GM12878 (cell line): ENCODE measurements at regions not wholly inside any gene's neighbourhood (a gene's known extent, or its start where the extent isn't known, plus 50 kb on each side); places are given as distances from the start of the nearest gene placed in this dataset.

Experiments used
- ATF3 ChIP-seq: IDR thresholded peaks from 2 replicates; pipeline ENCODE4 v1.6.1; 2011; ENCODE audit warnings: low read depth, mild to moderate bottlenecking, low read length, moderate library complexity, borderline replicate concordance; ENCODE audit errors: extremely low read depth
- BCL11A ChIP-seq: IDR thresholded peaks from 2 replicates; pipeline ENCODE4 v1.6.1; 2011; ENCODE audit warnings: low read depth, low read length
- CBFB ChIP-seq: IDR thresholded peaks from 2 replicates; pipeline ENCODE4 v1.6.1; 2016; ENCODE audit warnings: antibody characterized with exemption, low read depth
- CHD1 ChIP-seq: IDR thresholded peaks from 2 replicates; pipeline ENCODE4 v1.6.1; 2012; ENCODE audit warnings: low read depth, low read length, improper control_type of control experiment
- JUNB ChIP-seq: IDR thresholded peaks from 2 replicates; pipeline ENCODE4 v1.6.1; 2016; ENCODE audit warnings: antibody characterized with exemption, mild to moderate bottlenecking
- KAT2A ChIP-seq: conservative IDR thresholded peaks from 2 replicates; pipeline ENCODE4 v1.6.1; 2011; ENCODE audit warnings: low read depth, low read length; ENCODE audit not compliant: control insufficient read depth
- MEF2A ChIP-seq: IDR thresholded peaks from 2 replicates; pipeline ENCODE4 v1.6.1; 2011; ENCODE audit warnings: low read depth, mild to moderate bottlenecking, low read length, moderate library complexity; ENCODE audit not compliant: insufficient read depth
- MEF2B ChIP-seq: fragments of 450-650 bp; IDR thresholded peaks from 2 replicates; pipeline ENCODE4 v1.6.1; 2018; ENCODE audit warnings: mild to moderate bottlenecking, moderate library complexity; ENCODE audit not compliant: partially characterized antibody, poor library complexity, severe bottlenecking
- NFYA ChIP-seq: IDR thresholded peaks from 2 replicates; pipeline ENCODE4 v1.6.1; 2011; ENCODE audit warnings: low read depth, mild to moderate bottlenecking, low read length, improper control_type of control experiment, borderline replicate concordance
- NKRF ChIP-seq: fragments of 450-650 bp; conservative IDR thresholded peaks from 2 replicates; pipeline ENCODE4 v1.6.1; 2017; ENCODE audit warnings: mild to moderate bottlenecking, moderate library complexity
- PAX5 ChIP-seq: IDR thresholded peaks from 2 replicates; pipeline ENCODE4 v1.6.1; 2011; ENCODE audit warnings: low read depth, low read length, borderline replicate concordance
- PML ChIP-seq: IDR thresholded peaks from 2 replicates; pipeline ENCODE4 v1.6.1; 2012; ENCODE audit warnings: low read length, inconsistent platforms
- POLR2AphosphoS2 ChIP-seq: IDR thresholded peaks from 2 replicates; pipeline ENCODE4 v1.6.1; 2011; ENCODE audit warnings: low read depth, mild to moderate bottlenecking, low read length, improper control_type of control experiment, moderate library complexity
- RAD21 ChIP-seq: IDR thresholded peaks from 2 replicates; pipeline ENCODE4 v1.6.1; 2011; ENCODE audit warnings: mild to moderate bottlenecking, low read depth, low read length, moderate library complexity; ENCODE audit not compliant: insufficient read depth
- RB1 ChIP-seq: fragments of 450-650 bp; formaldehyde crosslinking; IDR thresholded peaks from 2 replicates; pipeline ENCODE4 v1.6.1; 2017; ENCODE audit warnings: mild to moderate bottlenecking, borderline replicate concordance
- RUNX3 ChIP-seq: IDR thresholded peaks from 2 replicates; pipeline ENCODE4 v1.6.1; 2012; ENCODE audit warnings: low read length, inconsistent platforms
- SMAD5 ChIP-seq: IDR thresholded peaks from 2 replicates; pipeline ENCODE4 v1.6.1; 2016; ENCODE audit warnings: antibody characterized with exemption, low read depth
- SMC3 ChIP-seq: IDR thresholded peaks from 2 replicates; pipeline ENCODE4 v1.6.1; 2011; ENCODE audit warnings: low read length, improper control_type of control experiment, borderline replicate concordance
- SPI1 ChIP-seq: IDR thresholded peaks from 2 replicates; pipeline ENCODE4 v1.6.1; 2011; ENCODE audit warnings: low read depth, mild to moderate bottlenecking, low read length, moderate library complexity, borderline replicate concordance; ENCODE audit not compliant: insufficient read depth
- ZBED1 ChIP-seq: IDR thresholded peaks from 2 replicates; pipeline ENCODE4 v1.6.1; 2016; ENCODE audit warnings: borderline replicate concordance
- ZNF24 ChIP-seq: fragments of 450-650 bp; IDR thresholded peaks from 2 replicates; pipeline ENCODE4 v1.6.1; 2017; ENCODE audit warnings: antibody characterized with exemption, mild to moderate bottlenecking
- ZNF274 ChIP-seq: IDR thresholded peaks from one replicate; pipeline ENCODE4 v1.8.0; 2011; ENCODE audit not compliant: insufficient read length, insufficient read depth
- ZNF384 ChIP-seq: IDR thresholded peaks from 2 replicates; pipeline ENCODE4 v1.6.1; 2012; ENCODE audit warnings: low read depth, mild to moderate bottlenecking, low read length, improper control_type of control experiment, borderline replicate concordance
- ZNF622 ChIP-seq: fragments of 450-650 bp; IDR thresholded peaks from 2 replicates; pipeline ENCODE4 v1.6.1; 2017; ENCODE audit warnings: mild to moderate bottlenecking, inconsistent platforms
- ZSCAN29 ChIP-seq: fragments of 450-650 bp; IDR thresholded peaks from 2 replicates; pipeline ENCODE4 v1.6.1; 2017; ENCODE audit warnings: mild to moderate bottlenecking, moderate library complexity
- TF ChIP-seq, protein P1 (sequence below): fragments of 450-650 bp; IDR thresholded peaks from 2 replicates; pipeline ENCODE4 v1.6.1; 2016; ENCODE audit warnings: mild to moderate bottlenecking
- TF ChIP-seq, protein P2 (sequence below): fragments of 450-650 bp; formaldehyde crosslinking; IDR thresholded peaks from 2 replicates; pipeline ENCODE4 v1.5.0; 2022; ENCODE audit warnings: mild to moderate bottlenecking, missing genetic modification characterization

GRCh38 chr11:59267196-59267595 lies 54.5 kb upstream of the MPEG1 start (continued):
- TF ChIP-seq PAX5, result peak; percentile 84
- no peak for TF ChIP-seq ATF3
- TF ChIP-seq SPI1, result no peak
- TF ChIP-seq ZNF622, result no peak
- TF ChIP-seq ZBED1, result no peak; the same call in 1 of the 2 replicates
- TF ChIP-seq RUNX3, result peak; percentile 88
- no peak for TF ChIP-seq ZSCAN29
- TF ChIP-seq, protein P1, sequence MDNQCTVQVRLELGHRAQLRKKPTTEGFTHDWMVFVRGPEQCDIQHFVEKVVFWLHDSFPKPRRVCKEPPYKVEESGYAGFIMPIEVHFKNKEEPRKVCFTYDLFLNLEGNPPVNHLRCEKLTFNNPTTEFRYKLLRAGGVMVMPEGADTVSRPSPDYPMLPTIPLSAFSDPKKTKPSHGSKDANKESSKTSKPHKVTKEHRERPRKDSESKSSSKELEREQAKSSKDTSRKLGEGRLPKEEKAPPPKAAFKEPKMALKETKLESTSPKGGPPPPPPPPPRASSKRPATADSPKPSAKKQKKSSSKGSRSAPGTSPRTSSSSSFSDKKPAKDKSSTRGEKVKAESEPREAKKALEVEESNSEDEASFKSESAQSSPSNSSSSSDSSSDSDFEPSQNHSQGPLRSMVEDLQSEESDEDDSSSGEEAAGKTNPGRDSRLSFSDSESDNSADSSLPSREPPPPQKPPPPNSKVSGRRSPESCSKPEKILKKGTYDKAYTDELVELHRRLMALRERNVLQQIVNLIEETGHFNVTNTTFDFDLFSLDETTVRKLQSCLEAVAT, result no peak
- no peak for TF ChIP-seq KAT2A
- TF ChIP-seq CBFB, result peak; percentile 81
- TF ChIP-seq ZNF384, result no peak
- peak; percentile 70 for TF ChIP-seq JUNB
- TF ChIP-seq MEF2B, result peak; percentile 26
- no peak for TF ChIP-seq POLR2AphosphoS2
- TF ChIP-seq NFYA, result no peak
- no peak for TF ChIP-seq SMAD5
- no peak for TF ChIP-seq RB1
- TF ChIP-seq PML, result no peak
- TF ChIP-seq SMC3, result no peak
- TF ChIP-seq CHD1, result no peak
- no peak for TF ChIP-seq NKRF
- no peak for TF ChIP-seq MEF2A
- no peak for TF ChIP-seq ZNF274
- no peak for TF ChIP-seq ZNF24
- TF ChIP-seq RAD21, result peak; percentile 31; the same call in 1 of the 2 replicates
- TF ChIP-seq, protein P2, sequence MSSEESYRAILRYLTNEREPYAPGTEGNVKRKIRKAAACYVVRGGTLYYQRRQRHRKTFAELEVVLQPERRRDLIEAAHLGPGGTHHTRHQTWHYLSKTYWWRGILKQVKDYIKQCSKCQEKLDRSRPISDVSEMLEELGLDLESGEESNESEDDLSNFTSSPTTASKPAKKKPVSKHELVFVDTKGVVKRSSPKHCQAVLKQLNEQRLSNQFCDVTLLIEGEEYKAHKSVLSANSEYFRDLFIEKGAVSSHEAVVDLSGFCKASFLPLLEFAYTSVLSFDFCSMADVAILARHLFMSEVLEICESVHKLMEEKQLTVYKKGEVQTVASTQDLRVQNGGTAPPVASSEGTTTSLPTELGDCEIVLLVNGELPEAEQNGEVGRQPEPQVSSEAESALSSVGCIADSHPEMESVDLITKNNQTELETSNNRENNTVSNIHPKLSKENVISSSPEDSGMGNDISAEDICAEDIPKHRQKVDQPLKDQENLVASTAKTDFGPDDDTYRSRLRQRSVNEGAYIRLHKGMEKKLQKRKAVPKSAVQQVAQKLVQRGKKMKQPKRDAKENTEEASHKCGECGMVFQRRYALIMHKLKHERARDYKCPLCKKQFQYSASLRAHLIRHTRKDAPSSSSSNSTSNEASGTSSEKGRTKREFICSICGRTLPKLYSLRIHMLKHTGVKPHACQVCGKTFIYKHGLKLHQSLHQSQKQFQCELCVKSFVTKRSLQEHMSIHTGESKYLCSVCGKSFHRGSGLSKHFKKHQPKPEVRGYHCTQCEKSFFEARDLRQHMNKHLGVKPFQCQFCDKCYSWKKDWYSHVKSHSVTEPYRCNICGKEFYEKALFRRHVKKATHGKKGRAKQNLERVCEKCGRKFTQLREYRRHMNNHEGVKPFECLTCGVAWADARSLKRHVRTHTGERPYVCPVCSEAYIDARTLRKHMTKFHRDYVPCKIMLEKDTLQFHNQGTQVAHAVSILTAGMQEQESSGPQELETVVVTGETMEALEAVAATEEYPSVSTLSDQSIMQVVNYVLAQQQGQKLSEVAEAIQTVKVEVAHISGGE (CRISPR knock-in tag), result no peak
- TF ChIP-seq BCL11A, result peak; percentile 65; the same call in 1 of the 2 replicates
